ENCODE measurements at regions not wholly inside any gene's neighbourhood (a gene's known extent, or its start where the extent isn't known, plus 50 kb on each side); places are given as distances from the start of the nearest gene placed in this dataset.

GRCh38 chr19:28885965-28886364, 327.0 kb downstream of the UQCRFS1 start:
- no peak for TF ChIP-seq CTCF (IDR thresholded peaks at IDR 0.05)
- peaks cover 3 to 27% (median 6%) of the 10 kb centered on the region in 9 donors for H3K4me1 ChIP-seq
- ATAC-seq (no peak), DNase-seq (no peak)
- intact Hi-C loops (cut with DNase I) = no loop called here
- H3K27ac ChIP-seq = peak overlapping the region in 2 of 10 donors; percentile 10 to 80
- H3K4me3 ChIP-seq = no peak overlapping the region
- no peaks in the 10 kb centered on the region for H3K9me3 ChIP-seq
- peaks cover 0 to 5% (median 0%) of the 10 kb centered on the region in 7 donors for H3K27me3 ChIP-seq
- H3K36me3 ChIP-seq = no peaks in the 10 kb centered on the region
- WGBS, 2 donors = 41 to 53% methylated on average over 4 of the region's 4 CpGs

- peak in 1 of 2 donors; percentile 26 for DNase-seq
Observed at GRCh38 chr19:28884786-28885476, 328.0 kb downstream of the UQCRFS1 start.

GRCh38 chr19:28883241-28883693, 329.7 kb downstream of the UQCRFS1 start:
- Histone ChIP-seq H3K36me3 (no peaks in the 10 kb centered on the region), H3K9me3 (no peaks in the 10 kb centered on the region), H3K4me1 (peaks cover 3 to 27% (median 6%) of the 10 kb centered on the region in 9 donors), H3K4me3 (peak overlapping the region in 8 of 10 donors; percentile 13 to 53 (median 48)), H3K27ac (peak overlapping the region; percentile 9 to 81 (median 72)), H3K27me3 (peaks cover 0 to 5% (median 0%) of the 10 kb centered on the region in 7 donors)
- DNase-seq (peak; percentile 23 to 58), ATAC-seq (peak; percentile 73 to 89 (median 82))
- intact Hi-C loops (cut with DNase I) = loop anchor here in 1 of 10 donors (5.0 kb wide), 1 partner anchor 416 kb away; no protein-coding TSS in a partner anchor
- no peak for TF ChIP-seq CTCF (IDR thresholded peaks at IDR 0.05)
- WGBS, 2 donors = 15 to 25% methylated on average over 9 of the region's 9 CpGs

More at GRCh38 chr19:28884786-28885476, 328.0 kb downstream of the UQCRFS1 start:
- Histone ChIP-seq H3K4me3 (peak overlapping the region in 5 of 10 donors; percentile 47 to 53 (median 50)), H3K9me3 (no peaks in the 10 kb centered on the region), H3K27ac (peak overlapping the region in 7 of 10 donors; percentile 10 to 80 (median 39)), H3K27me3 (peaks cover 0 to 5% (median 0%) of the 10 kb centered on the region in 7 donors), H3K36me3 (no peaks in the 10 kb centered on the region), H3K4me1 (peaks cover 3 to 27% (median 6%) of the 10 kb centered on the region in 9 donors)
- intact Hi-C loops (cut with DNase I) = loop anchor here in 1 of 10 donors (5.0 kb wide), 1 partner anchor 418 kb away; no protein-coding TSS in a partner anchor
- WGBS, 2 donors = 43 to 45% methylated on average over 12 of the region's 12 CpGs
- TF ChIP-seq CTCF (IDR thresholded peaks at IDR 0.05) = no peak
- peak; percentile 31 to 73 (median 50) for ATAC-seq

- no peaks in the 10 kb centered on the region for H3K36me3 ChIP-seq
- peak overlapping the region in 1 of 10 donors; percentile 13 for H3K4me3 ChIP-seq
- H3K27me3 ChIP-seq = peaks cover 0 to 5% (median 0%) of the 10 kb centered on the region in 7 donors
- WGBS, 2 donors = 31% methylated on average over 6 of the region's 6 CpGs
- peak in 5 of 8 donors; percentile 16 to 41 (median 19) for ATAC-seq
- peak overlapping the region; percentile 9 to 81 (median 72) for H3K27ac ChIP-seq
- H3K4me1 ChIP-seq = peaks cover 3 to 27% (median 6%) of the 10 kb centered on the region in 9 donors
- no peaks in the 10 kb centered on the region for H3K9me3 ChIP-seq
- TF ChIP-seq CTCF (IDR thresholded peaks at IDR 0.05) = no peak
- no peak for DNase-seq
- intact Hi-C loops (cut with DNase I) = loop anchor here in 1 of 10 donors (5.0 kb wide), 1 partner anchor 416 kb away; no protein-coding TSS in a partner anchor
Observed at GRCh38 chr19:28882818-28883217, 330.1 kb downstream of the UQCRFS1 start.

All from heart right ventricle (tissue), 16 donors.